Lung (tissue), 11 donors: ENCODE measurements at regions not wholly inside any gene's neighbourhood (a gene's known extent, or its start where the extent isn't known, plus 50 kb on each side); places are given as distances from the start of the nearest gene placed in this dataset.
A peak's percentile ranks its signal among the peaks of the same experiment; 100 is the strongest.

Experiments
- ATAC-seq: fragments of 200-7000 bp; cut with Tn5 transposase; one replicate; pipeline ENCODE4 v1.9.1; 2020; ENCODE audit warnings: moderate number of reproducible peaks; ENCODE audit not compliant: insufficient read depth, low FRiP score
- DNase-seq, 3 donors: peaks; one replicate each; pipeline ENCODE4 v3.0.0-alpha.2; 2013 to 2017
- H3K27ac ChIP-seq, 2 donors: one replicate each; pipeline ENCODE4 v1.5.1; 2013; ENCODE audit warnings: mild to moderate bottlenecking in 2 of 2, moderate library complexity in 2 of 2, control low read depth in 1 of 2, inconsistent platforms in 1 of 2, low read depth in 1 of 2, low read length in 1 of 2
- H3K27me3 ChIP-seq, 3 donors: one replicate each; pipeline ENCODE4 v1.5.1; 2013; ENCODE audit warnings: low read length in 2 of 3; ENCODE audit not compliant: control insufficient read depth in 3 of 3, insufficient read depth in 3 of 3
- H3K36me3 ChIP-seq, 4 donors: one replicate each; pipeline ENCODE4 v1.5.1; 2013; ENCODE audit warnings: low read length in 4 of 4, mild to moderate bottlenecking in 1 of 4, moderate library complexity in 1 of 4; ENCODE audit not compliant: control insufficient read depth in 4 of 4, insufficient read depth in 4 of 4
- H3K4me1 ChIP-seq, 5 donors: one replicate each; pipeline ENCODE4 v1.5.1; 2013; ENCODE audit warnings: low read length in 5 of 5, mild to moderate bottlenecking in 2 of 5, moderate library complexity in 1 of 5; ENCODE audit not compliant: control insufficient read depth in 5 of 5, insufficient read depth in 5 of 5
- H3K4me3 ChIP-seq: one replicate; pipeline ENCODE4 v1.5.1; 2013; ENCODE audit warnings: mild to moderate bottlenecking, control low read depth, moderate library complexity
- H3K9ac ChIP-seq, 2 donors: one replicate each; pipeline ENCODE4 v1.5.1; 2013; ENCODE audit warnings: low read length in 2 of 2, control low read depth in 1 of 2; ENCODE audit not compliant: insufficient read depth in 1 of 2
- H3K9me3 ChIP-seq, 4 donors: one replicate each; pipeline ENCODE4 v1.5.1; 2013; ENCODE audit warnings: low read length in 3 of 4, mild to moderate bottlenecking in 1 of 4, moderate library complexity in 1 of 4; ENCODE audit not compliant: control insufficient read depth in 4 of 4, insufficient read depth in 3 of 4
- CTCF ChIP-seq: IDR thresholded peaks from 2 replicates; pipeline ENCODE4 v1.5.1; 2012; ENCODE audit warnings: mild to moderate bottlenecking; ENCODE audit errors: control extremely low read depth, extremely low read depth
- WGBS, 2 donors: extraction: QIAGEN DNeasy Blood & Tissue Kit; methylation state at CpG; one replicate each; pipeline ENCODE4 v1.1.7; 2013; 5-methylcytosine and 5-hydroxymethylcytosine counted together
- donor health status: control.
- donor health status: control.
- donor health status: Bipolar disorder and iron deficiency.
- donor health status: healthy.
- donor health status: DM: yes; HTN: yes; CAD: no.

GRCh38 chr4:164378361-164378760, 375.6 kb upstream of the SMIM31 start:
- Histone ChIP-seq H3K27me3 (peaks cover under 1 to 21% (median 6%) of the 10 kb centered on the region in 3 donors), H3K27ac (no peak overlapping the region), H3K4me1 (peaks cover 0 to 3% (median under 1%) of the 10 kb centered on the region in 5 donors), H3K4me3 (no peak overlapping the region), H3K9me3 (peaks cover 0 to 4% (median 0%) of the 10 kb centered on the region in 4 donors), H3K36me3 (no peaks in the 10 kb centered on the region), H3K9ac (no peak overlapping the region)
- no peak for DNase-seq
- TF ChIP-seq CTCF = no peak
- ATAC-seq = no peak
- WGBS, 2 donors = 75 to 83% methylated on average over 5 of the region's 5 CpGs

- peaks cover 0 to 5% (median 0%) of the 10 kb centered on the region in 4 donors for H3K9me3 ChIP-seq
- H3K27ac ChIP-seq = no peak overlapping the region
- WGBS, 2 donors = 71 to 75% methylated on average over 3 of the region's 3 CpGs
- peaks cover 0 to 10% (median 5%) of the 10 kb centered on the region in 5 donors for H3K4me1 ChIP-seq
- H3K36me3 ChIP-seq = no peaks in the 10 kb centered on the region
- DNase-seq = no peak
- no peak for TF ChIP-seq CTCF
- H3K27me3 ChIP-seq = peaks cover 6 to 29% (median 7%) of the 10 kb centered on the region in 3 donors
- no peak overlapping the region for H3K9ac ChIP-seq
- ATAC-seq = no peak
- no peak overlapping the region for H3K4me3 ChIP-seq
Observed at GRCh38 chr4:164379694-164380093, 374.2 kb upstream of the SMIM31 start.

GRCh38 chr4:164381859-164382258, 372.1 kb upstream of the SMIM31 start:
- Histone ChIP-seq H3K27ac (no peak overlapping the region), H3K4me3 (no peak overlapping the region), H3K27me3 (peaks cover 6 to 32% (median 7%) of the 10 kb centered on the region in 3 donors), H3K9me3 (peaks cover 0 to 2% (median 0%) of the 10 kb centered on the region in 4 donors), H3K36me3 (no peaks in the 10 kb centered on the region), H3K4me1 (peaks cover 0 to 10% (median 5%) of the 10 kb centered on the region in 5 donors), H3K9ac (no peak overlapping the region)
- WGBS, 2 donors = 72 to 81% methylated on average over 3 of the region's 3 CpGs
- TF ChIP-seq CTCF = no peak
- DNase-seq (no peak), ATAC-seq (no peak)

- Histone ChIP-seq H3K9me3 (peaks cover 0 to 2% (median 0%) of the 10 kb centered on the region in 4 donors), H3K9ac (peak overlapping the region in 1 of 2 donors; percentile 57), H3K27me3 (peaks cover 6 to 31% (median 7%) of the 10 kb centered on the region in 3 donors), H3K36me3 (no peaks in the 10 kb centered on the region), H3K27ac (no peak overlapping the region), H3K4me3 (no peak overlapping the region), H3K4me1 (peaks cover 0 to 10% (median 5%) of the 10 kb centered on the region in 5 donors)
- ATAC-seq (no peak), DNase-seq (no peak)
- TF ChIP-seq CTCF = no peak
- WGBS, 2 donors = 2 to 5% methylated on average over 15 of the region's 15 CpGs
Observed at GRCh38 chr4:164383058-164383357, 370.9 kb upstream of the SMIM31 start.
